Upper lobe of right lung (tissue), 1 donor: ENCODE measurements at regions not wholly inside any gene's neighbourhood (a gene's known extent, or its start where the extent isn't known, plus 50 kb on each side); places are given as distances from the start of the nearest gene placed in this dataset.

Experiments
- ATAC-seq: fragments of 200-7000 bp; cut with Tn5 transposase; one replicate; pipeline ENCODE4 v1.9.1; 2020; ENCODE audit warnings: mild to moderate bottlenecking, moderate library complexity
- DNase-seq: peaks from one replicate; pipeline ENCODE4 v3.0.0-alpha.2; 2020
- H3K27ac ChIP-seq: fragments of 200-600 bp; one replicate; pipeline ENCODE4 v1.8.0; 2022
- H3K27me3 ChIP-seq: fragments of 200-600 bp; one replicate; pipeline ENCODE4 v1.8.0; 2022; ENCODE audit warnings: mild to moderate bottlenecking
- H3K36me3 ChIP-seq: fragments of 200-600 bp; one replicate; pipeline ENCODE4 v1.8.0; 2022
- H3K4me1 ChIP-seq: fragments of 200-600 bp; one replicate; pipeline ENCODE4 v1.8.0; 2022
- H3K4me3 ChIP-seq: fragments of 200-600 bp; one replicate; pipeline ENCODE4 v1.8.0; 2022; ENCODE audit warnings: mild to moderate bottlenecking
- H3K9me3 ChIP-seq: fragments of 200-600 bp; one replicate; pipeline ENCODE4 v1.8.0; 2022
- CTCF ChIP-seq: fragments of 200-600 bp; IDR thresholded peaks from one replicate; pipeline ENCODE4 v1.8.0; 2022; ENCODE audit warnings: antibody characterized with exemption
- intact Hi-C: fragments of 100-400 bp; cut with DNase I; formaldehyde crosslinking; loops from one replicate; pipeline ENCODE4 v1.11.0; 2022
- donor health status: DM: no; HTN: yes; CAD: no; lungs with severe emphysema.

- no peak for TF ChIP-seq CTCF
- Histone ChIP-seq H3K4me3 (no peak overlapping the region), H3K4me1 (no peaks in the 10 kb centered on the region), H3K9me3 (no peaks in the 10 kb centered on the region), H3K27ac (no peak overlapping the region), H3K27me3 (no peaks in the 10 kb centered on the region), H3K36me3 (no peaks in the 10 kb centered on the region)
- DNase-seq, result no peak
- intact Hi-C loops, result no loop called here
- ATAC-seq, result no peak
These were observed 398.9 kb downstream of the KIF16B start for GRCh38 chr20:16174311-16174710.

GRCh38 chr20:16173044-16173443 is 400.2 kb downstream of the KIF16B start:
- Histone ChIP-seq H3K4me3 (no peak overlapping the region), H3K27ac (no peak overlapping the region), H3K27me3 (no peaks in the 10 kb centered on the region), H3K36me3 (no peaks in the 10 kb centered on the region), H3K4me1 (no peaks in the 10 kb centered on the region), H3K9me3 (no peaks in the 10 kb centered on the region)
- no peak for ATAC-seq
- intact Hi-C loops, result no loop called here
- no peak for TF ChIP-seq CTCF
- no peak for DNase-seq

GRCh38 chr20:16171180-16171579 is 402.1 kb downstream of the KIF16B start:
- H3K27me3 ChIP-seq, result no peaks in the 10 kb centered on the region
- no peaks in the 10 kb centered on the region for H3K9me3 ChIP-seq
- H3K36me3 ChIP-seq, result no peaks in the 10 kb centered on the region
- DNase-seq (no peak), ATAC-seq (no peak)
- no peaks in the 10 kb centered on the region for H3K4me1 ChIP-seq
- intact Hi-C loops, result no loop called here
- H3K4me3 ChIP-seq, result no peak overlapping the region
- no peak for TF ChIP-seq CTCF
- H3K27ac ChIP-seq, result no peak overlapping the region

GRCh38 chr20:16170406-16170971 is 402.8 kb downstream of the KIF16B start:
- Histone ChIP-seq H3K36me3 (no peaks in the 10 kb centered on the region), H3K4me1 (no peaks in the 10 kb centered on the region), H3K27ac (no peak overlapping the region), H3K27me3 (no peaks in the 10 kb centered on the region), H3K9me3 (no peaks in the 10 kb centered on the region), H3K4me3 (no peak overlapping the region)
- no peak for TF ChIP-seq CTCF
- DNase-seq (no peak), ATAC-seq (no peak)
- intact Hi-C loops, result no loop called here

GRCh38 chr20:16167423-16168130 is 405.7 kb downstream of the KIF16B start:
- DNase-seq (no peak), ATAC-seq (no peak)
- Histone ChIP-seq H3K4me3 (no peak overlapping the region), H3K9me3 (no peaks in the 10 kb centered on the region), H3K36me3 (no peaks in the 10 kb centered on the region), H3K4me1 (no peaks in the 10 kb centered on the region), H3K27ac (no peak overlapping the region), H3K27me3 (no peaks in the 10 kb centered on the region)
- intact Hi-C loops, result no loop called here
- TF ChIP-seq CTCF, result no peak
